ENCODE measurements at regions not wholly inside any gene's neighbourhood (a gene's known extent, or its start where the extent isn't known, plus 50 kb on each side); places are given as distances from the start of the nearest gene placed in this dataset.
"Not testable (repeated sequence)": the region's sequence is repeated elsewhere in the genome, so short reads cannot be mapped to it uniquely, and the experiment has no call there.

DNA sequence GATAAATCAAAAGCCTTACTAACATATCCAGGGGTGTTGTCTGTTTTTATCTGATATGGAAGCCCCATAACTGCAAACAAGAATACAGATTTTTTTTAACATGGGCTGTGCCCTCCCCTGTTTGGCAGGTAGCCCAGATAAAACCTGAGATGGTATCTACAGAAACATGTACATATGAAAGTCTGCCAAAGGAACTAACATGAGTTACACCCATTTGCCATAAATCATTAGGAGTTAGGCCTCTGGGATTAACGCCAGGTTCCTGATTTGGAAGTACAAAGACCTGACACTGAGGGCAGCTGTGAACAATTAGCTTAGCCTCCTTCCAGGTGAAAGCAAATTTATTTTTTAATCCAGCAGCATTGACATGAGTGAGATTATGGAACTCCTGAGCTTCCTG is 264.3 kb downstream of the TECRL start:
- H3K9ac ChIP-seq (ENCODE audit: low read depth, low read length), result no peak overlapping the region
- H3K27ac ChIP-seq (ENCODE audit: low read length), result no peak overlapping the region
- H3K4me3 ChIP-seq (ENCODE audit: low read length), result no peak overlapping the region
- no peaks in the 10 kb centered on the region for H3K36me3 ChIP-seq (ENCODE audit: insufficient read depth, low read depth, low read length)
- H3K9me3 ChIP-seq (ENCODE audit: insufficient read depth, low read depth, low read length), result peaks cover 22% of the 10 kb centered on the region; the same call in 1 of the 2 replicates
- H3K4me1 ChIP-seq (ENCODE audit: insufficient read depth, low read length), result no peaks in the 10 kb centered on the region
- H3K27me3 ChIP-seq (ENCODE audit: insufficient read depth, low read length), result no peaks in the 10 kb centered on the region

DNA sequence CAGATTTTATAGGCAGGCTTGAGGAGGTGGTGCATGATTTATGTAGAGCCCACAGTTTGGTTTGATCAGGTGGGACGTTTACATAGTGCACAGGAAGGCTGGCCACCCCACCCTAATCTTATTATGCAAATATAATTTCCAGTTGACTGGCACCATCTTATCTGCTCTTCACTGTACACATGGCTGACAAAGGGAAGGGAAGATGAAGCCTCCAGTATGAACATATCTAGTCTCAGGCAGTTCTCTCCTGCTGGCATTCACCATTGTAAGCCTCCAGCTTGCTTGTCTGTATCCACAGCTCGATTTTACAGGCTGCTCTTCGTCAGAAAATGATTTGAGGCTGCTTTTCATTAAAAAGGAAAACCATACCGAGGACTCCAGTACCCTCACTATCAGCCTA is 278.3 kb downstream of the TECRL start:
- Histone ChIP-seq H3K4me3 (ENCODE audit: low read length) (no peak overlapping the region), H3K9ac (ENCODE audit: low read depth, low read length) (no peak overlapping the region), H3K4me1 (ENCODE audit: insufficient read depth, low read length) (no peaks in the 10 kb centered on the region), H3K9me3 (ENCODE audit: insufficient read depth, low read depth, low read length) (no peaks in the 10 kb centered on the region), H3K36me3 (ENCODE audit: insufficient read depth, low read depth, low read length) (no peaks in the 10 kb centered on the region), H3K27ac (ENCODE audit: low read length) (no peak overlapping the region), H3K27me3 (ENCODE audit: insufficient read depth, low read length) (no peaks in the 10 kb centered on the region)

DNA sequence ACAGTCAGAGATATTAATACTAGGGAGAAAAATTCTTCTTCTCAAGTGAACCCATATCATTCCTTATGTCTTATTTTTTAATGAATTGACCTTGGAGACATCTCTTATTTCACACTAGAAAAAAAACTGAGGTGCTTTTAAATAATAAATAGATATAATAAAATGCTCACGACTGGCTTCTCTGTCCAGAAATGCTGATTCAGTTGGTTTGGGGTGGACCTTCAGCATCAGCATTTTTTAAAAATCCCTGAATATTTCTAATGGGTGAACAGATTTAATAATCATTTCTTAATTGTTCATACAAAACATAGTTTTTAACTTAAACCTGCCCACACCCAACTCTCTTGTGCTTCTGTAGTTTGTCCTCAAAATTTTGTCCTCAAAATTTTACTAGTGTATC is 283.9 kb downstream of the TECRL start:
- Histone ChIP-seq H3K4me3 (ENCODE audit: low read length) (no peak overlapping the region), H3K27ac (ENCODE audit: low read length) (no peak overlapping the region), H3K27me3 (ENCODE audit: insufficient read depth, low read length) (no peaks in the 10 kb centered on the region), H3K36me3 (ENCODE audit: insufficient read depth, low read depth, low read length) (no peaks in the 10 kb centered on the region), H3K4me1 (ENCODE audit: insufficient read depth, low read length) (no peaks in the 10 kb centered on the region), H3K9ac (ENCODE audit: low read depth, low read length) (no peak overlapping the region), H3K9me3 (ENCODE audit: insufficient read depth, low read depth, low read length) (no peaks in the 10 kb centered on the region; the same call in 1 of the 2 replicates)

DNA sequence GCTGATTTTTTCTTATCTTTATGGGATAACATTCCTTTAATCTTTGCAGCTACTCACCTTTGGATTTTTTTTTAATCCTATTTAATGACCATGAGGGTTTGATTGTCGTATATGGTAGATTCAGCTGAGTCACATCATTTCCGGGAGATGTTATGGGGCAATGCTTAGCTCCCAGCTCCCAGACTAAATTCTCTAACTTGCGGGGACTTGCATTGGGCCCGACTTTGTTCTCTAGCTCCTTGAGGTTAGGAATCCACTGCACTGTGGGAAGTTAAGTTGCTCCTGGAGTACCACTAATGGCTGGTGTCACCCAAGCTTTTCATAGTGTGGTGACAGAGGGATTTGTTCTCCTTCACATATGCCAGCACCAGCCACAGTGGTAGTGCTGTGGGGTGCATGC is 287.4 kb downstream of the TECRL start:
- no peak overlapping the region for H3K9ac ChIP-seq (ENCODE audit: low read depth, low read length)
- no peaks in the 10 kb centered on the region for H3K27me3 ChIP-seq (ENCODE audit: insufficient read depth, low read length)
- H3K36me3 ChIP-seq (ENCODE audit: insufficient read depth, low read depth, low read length), result no peaks in the 10 kb centered on the region
- no peak overlapping the region for H3K4me3 ChIP-seq (ENCODE audit: low read length)
- H3K27ac ChIP-seq (ENCODE audit: low read length), result no peak overlapping the region
- no peaks in the 10 kb centered on the region for H3K4me1 ChIP-seq (ENCODE audit: insufficient read depth, low read length)
- no peaks in the 10 kb centered on the region; the same call in 1 of the 2 replicates for H3K9me3 ChIP-seq (ENCODE audit: insufficient read depth, low read depth, low read length)

DNA sequence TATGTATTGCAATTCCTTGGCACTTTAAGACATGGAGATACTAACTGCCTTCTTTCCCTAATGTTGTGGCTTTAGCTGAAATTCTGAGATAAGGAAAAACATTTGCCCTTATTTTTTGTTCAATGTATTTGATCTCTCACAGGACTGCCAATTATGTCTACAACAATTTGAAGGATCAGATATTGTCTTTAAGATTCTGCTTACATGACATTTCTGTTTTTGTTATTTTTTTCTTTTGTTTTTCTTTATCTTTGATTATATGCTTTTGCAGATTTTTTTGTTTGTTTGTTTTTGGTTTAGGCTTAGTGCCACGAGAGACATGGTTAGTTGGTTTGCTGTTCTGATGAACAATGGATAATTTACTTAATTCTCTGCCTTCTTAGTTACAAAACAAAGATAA is 303.3 kb downstream of the TECRL start:
- H3K9me3 ChIP-seq (ENCODE audit: insufficient read depth, low read depth, low read length), result no peaks in the 10 kb centered on the region
- no peak overlapping the region for H3K9ac ChIP-seq (ENCODE audit: low read depth, low read length)
- H3K27ac ChIP-seq (ENCODE audit: low read length), result no peak overlapping the region
- H3K27me3 ChIP-seq (ENCODE audit: insufficient read depth, low read length), result no peaks in the 10 kb centered on the region
- H3K4me1 ChIP-seq (ENCODE audit: insufficient read depth, low read length), result no peaks in the 10 kb centered on the region
- H3K36me3 ChIP-seq (ENCODE audit: insufficient read depth, low read depth, low read length), result no peaks in the 10 kb centered on the region
- no peak overlapping the region for H3K4me3 ChIP-seq (ENCODE audit: low read length)

DNA sequence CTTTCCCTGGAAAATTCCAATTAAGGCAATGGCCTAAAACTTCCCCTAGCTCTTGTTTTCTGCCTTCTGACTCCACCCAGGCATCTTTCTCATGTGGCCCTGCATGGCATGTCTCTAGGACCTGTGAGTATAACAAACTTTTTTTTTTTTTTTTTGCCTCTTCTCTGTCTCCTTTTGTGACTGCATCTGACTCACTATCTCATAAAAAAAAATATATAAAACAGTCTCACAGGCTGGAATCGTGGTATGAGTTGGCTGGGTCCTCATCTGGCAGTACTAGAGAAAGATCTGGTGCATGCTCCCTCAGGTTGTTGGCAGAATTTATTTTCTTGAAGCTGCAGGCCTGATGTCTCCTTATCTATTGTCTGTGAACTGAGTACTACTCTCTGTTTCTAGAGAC is 313.9 kb downstream of the TECRL start:
- Histone ChIP-seq H3K36me3 (ENCODE audit: insufficient read depth, low read depth, low read length) (no peaks in the 10 kb centered on the region), H3K27ac (ENCODE audit: low read length) (no peak overlapping the region), H3K9me3 (ENCODE audit: insufficient read depth, low read depth, low read length) (no peaks in the 10 kb centered on the region), H3K27me3 (ENCODE audit: insufficient read depth, low read length) (no peaks in the 10 kb centered on the region), H3K9ac (ENCODE audit: low read depth, low read length) (no peak overlapping the region), H3K4me3 (ENCODE audit: low read length) (no peak overlapping the region), H3K4me1 (ENCODE audit: insufficient read depth, low read length) (no peaks in the 10 kb centered on the region)

DNA sequence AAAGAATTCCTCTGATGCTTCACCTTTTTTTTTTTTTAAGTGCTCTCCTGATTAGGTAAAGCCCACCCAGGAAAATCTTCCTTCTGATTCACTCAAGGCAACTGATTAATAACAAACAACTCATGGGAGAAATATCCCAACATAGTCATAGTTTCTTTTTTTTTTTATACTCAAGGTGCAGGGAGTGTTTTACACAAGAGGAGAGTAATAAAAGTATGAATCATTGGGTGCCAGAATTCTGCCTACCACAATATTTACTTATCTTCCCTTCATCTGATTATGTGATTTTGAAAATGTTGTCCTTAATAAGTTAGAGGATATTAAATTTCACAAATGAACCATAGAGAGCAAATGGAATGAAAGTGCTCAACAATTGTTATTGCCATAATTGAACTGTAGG is 329.9 kb downstream of the TECRL start:
- H3K27ac ChIP-seq (ENCODE audit: low read length), result no peak overlapping the region
- no peak overlapping the region for H3K4me3 ChIP-seq (ENCODE audit: low read length)
- H3K27me3 ChIP-seq (ENCODE audit: insufficient read depth, low read length), result no peaks in the 10 kb centered on the region
- no peaks in the 10 kb centered on the region for H3K4me1 ChIP-seq (ENCODE audit: insufficient read depth, low read length)
- H3K9ac ChIP-seq (ENCODE audit: low read depth, low read length), result no peak overlapping the region
- H3K9me3 ChIP-seq (ENCODE audit: insufficient read depth, low read depth, low read length), result no peaks in the 10 kb centered on the region
- H3K36me3 ChIP-seq (ENCODE audit: insufficient read depth, low read depth, low read length), result no peaks in the 10 kb centered on the region

DNA sequence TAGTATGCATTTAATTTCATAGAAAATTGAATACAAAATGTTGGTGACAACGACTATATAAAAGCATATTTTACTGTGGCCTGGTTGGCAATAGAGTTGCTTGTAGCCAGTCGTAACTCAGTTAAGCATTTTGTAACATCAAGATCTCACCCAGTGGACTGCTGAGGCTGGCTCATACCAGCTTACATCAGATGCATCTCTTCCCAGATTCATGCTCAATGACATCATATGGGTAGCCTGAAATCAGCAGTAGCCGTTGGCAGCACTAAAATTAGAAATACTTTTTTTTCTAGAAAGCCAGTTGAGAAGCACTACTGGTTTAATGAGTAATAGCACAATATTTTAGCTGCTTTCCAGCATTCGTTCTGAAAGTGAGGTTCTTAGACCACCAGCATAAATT is 341.2 kb downstream of the TECRL start:
- no peaks in the 10 kb centered on the region for H3K9me3 ChIP-seq (ENCODE audit: insufficient read depth, low read depth, low read length)
- no peaks in the 10 kb centered on the region for H3K4me1 ChIP-seq (ENCODE audit: insufficient read depth, low read length)
- no peak overlapping the region for H3K9ac ChIP-seq (ENCODE audit: low read depth, low read length)
- no peak overlapping the region for H3K4me3 ChIP-seq (ENCODE audit: low read length)
- no peaks in the 10 kb centered on the region for H3K27me3 ChIP-seq (ENCODE audit: insufficient read depth, low read length)
- H3K27ac ChIP-seq (ENCODE audit: low read length), result no peak overlapping the region
- no peaks in the 10 kb centered on the region for H3K36me3 ChIP-seq (ENCODE audit: insufficient read depth, low read depth, low read length)

DNA sequence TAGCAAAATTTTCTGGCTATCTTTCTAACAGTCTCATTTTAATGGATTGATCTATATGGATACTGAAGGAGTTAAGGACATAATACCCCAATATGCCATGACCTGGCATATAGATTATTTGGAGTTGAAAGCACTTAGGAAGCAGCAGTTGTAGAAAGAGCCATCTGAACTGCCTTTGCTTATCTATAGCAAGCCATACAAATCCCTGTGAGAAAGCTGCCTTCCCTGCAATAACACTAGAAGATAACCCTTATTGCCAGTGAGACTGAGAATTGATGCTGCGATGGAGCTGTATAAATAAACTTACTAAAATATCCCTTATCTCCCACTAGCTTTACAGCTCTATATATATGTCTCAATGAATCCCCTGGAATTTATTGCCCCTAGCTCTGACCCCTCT is 346.3 kb downstream of the TECRL start:
- Histone ChIP-seq H3K27me3 (ENCODE audit: insufficient read depth, low read length) (no peaks in the 10 kb centered on the region), H3K9me3 (ENCODE audit: insufficient read depth, low read depth, low read length) (no peaks in the 10 kb centered on the region), H3K27ac (ENCODE audit: low read length) (no peak overlapping the region), H3K4me3 (ENCODE audit: low read length) (no peak overlapping the region), H3K9ac (ENCODE audit: low read depth, low read length) (no peak overlapping the region), H3K4me1 (ENCODE audit: insufficient read depth, low read length) (no peaks in the 10 kb centered on the region), H3K36me3 (ENCODE audit: insufficient read depth, low read depth, low read length) (no peaks in the 10 kb centered on the region)

DNA sequence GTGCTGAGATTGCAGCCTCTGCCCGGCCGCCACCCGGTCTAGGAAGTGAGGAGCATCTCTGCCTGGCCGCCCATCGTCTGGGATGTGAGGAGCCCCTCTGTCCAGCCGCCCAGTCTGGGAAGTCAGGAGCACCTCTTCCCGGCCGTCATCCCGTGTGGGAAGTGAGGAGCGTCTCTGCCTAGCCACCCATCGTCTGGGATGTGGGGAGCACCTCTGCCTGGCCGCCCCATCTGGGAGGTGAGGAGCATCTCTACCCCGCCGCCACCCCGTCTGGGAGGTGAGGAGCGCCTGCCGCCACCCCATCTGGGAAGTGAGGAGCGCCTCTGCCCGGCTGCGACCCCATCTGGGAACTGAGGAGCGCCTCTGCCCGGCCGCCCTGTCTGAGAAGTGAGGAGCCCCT is 372.2 kb downstream of the TECRL start:
- not testable (repeated sequence) for H3K9ac ChIP-seq (ENCODE audit: low read depth, low read length); H3K36me3 ChIP-seq (ENCODE audit: insufficient read depth, low read depth, low read length); H3K27me3 ChIP-seq (ENCODE audit: insufficient read depth, low read length); H3K4me3 ChIP-seq (ENCODE audit: low read length); H3K9me3 ChIP-seq (ENCODE audit: insufficient read depth, low read depth, low read length); H3K27ac ChIP-seq (ENCODE audit: low read length); H3K4me1 ChIP-seq (ENCODE audit: insufficient read depth, low read length)

DNA sequence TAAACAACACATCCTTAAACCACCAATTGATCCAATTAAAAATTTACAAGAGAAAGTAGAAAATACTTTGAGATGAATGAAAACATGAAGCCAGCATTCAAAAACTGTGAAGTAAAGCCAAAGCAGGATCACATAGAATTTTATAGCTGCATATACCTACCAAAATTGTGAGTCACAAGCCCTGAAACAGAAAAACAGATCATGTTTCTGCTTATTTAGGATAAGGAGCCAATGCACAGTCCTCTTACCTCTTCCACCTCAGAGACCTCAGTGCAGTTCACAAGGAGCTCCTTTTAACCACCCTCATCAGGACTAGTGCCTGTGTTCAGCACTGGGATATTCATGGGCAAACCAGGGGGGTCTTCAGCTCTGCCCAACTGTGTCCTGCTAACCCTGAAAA is 386.7 kb downstream of the TECRL start:
- no peaks in the 10 kb centered on the region for H3K36me3 ChIP-seq (ENCODE audit: insufficient read depth, low read depth, low read length)
- H3K9ac ChIP-seq (ENCODE audit: low read depth, low read length), result no peak overlapping the region
- H3K9me3 ChIP-seq (ENCODE audit: insufficient read depth, low read depth, low read length), result peaks cover 11% of the 10 kb centered on the region; the same call in 1 of the 2 replicates
- H3K27me3 ChIP-seq (ENCODE audit: insufficient read depth, low read length), result no peaks in the 10 kb centered on the region
- H3K4me1 ChIP-seq (ENCODE audit: insufficient read depth, low read length), result no peaks in the 10 kb centered on the region
- H3K27ac ChIP-seq (ENCODE audit: low read length), result no peak overlapping the region
- H3K4me3 ChIP-seq (ENCODE audit: low read length), result no peak overlapping the region

DNA sequence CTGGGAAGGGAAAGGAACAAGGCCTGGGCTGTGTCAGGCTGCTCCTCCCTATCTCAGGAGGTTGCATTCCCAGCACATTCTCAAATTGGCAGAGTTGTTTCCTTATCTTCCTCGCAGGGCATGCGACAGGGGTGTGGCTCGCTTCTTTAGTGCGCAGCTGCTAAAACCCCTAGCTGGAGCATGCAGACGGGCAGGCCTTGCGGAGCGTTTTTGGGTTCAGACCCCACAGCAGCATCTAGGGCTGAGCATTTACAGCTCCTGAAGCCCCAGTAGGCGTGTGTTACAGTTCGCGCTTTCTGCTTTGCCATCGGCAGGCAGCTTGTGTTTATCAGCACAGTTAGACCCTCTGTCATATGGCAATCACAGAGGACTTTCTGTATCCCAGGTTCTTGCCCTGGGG is 392.4 kb downstream of the TECRL start:
- H3K27ac ChIP-seq (ENCODE audit: low read length), result no peak overlapping the region
- no peaks in the 10 kb centered on the region for H3K36me3 ChIP-seq (ENCODE audit: insufficient read depth, low read depth, low read length)
- H3K4me1 ChIP-seq (ENCODE audit: insufficient read depth, low read length), result no peaks in the 10 kb centered on the region
- H3K27me3 ChIP-seq (ENCODE audit: insufficient read depth, low read length), result no peaks in the 10 kb centered on the region
- H3K9ac ChIP-seq (ENCODE audit: low read depth, low read length), result no peak overlapping the region
- no peak overlapping the region for H3K4me3 ChIP-seq (ENCODE audit: low read length)
- H3K9me3 ChIP-seq (ENCODE audit: insufficient read depth, low read depth, low read length), result peaks cover 2% of the 10 kb centered on the region; the same call in 1 of the 2 replicates

DNA sequence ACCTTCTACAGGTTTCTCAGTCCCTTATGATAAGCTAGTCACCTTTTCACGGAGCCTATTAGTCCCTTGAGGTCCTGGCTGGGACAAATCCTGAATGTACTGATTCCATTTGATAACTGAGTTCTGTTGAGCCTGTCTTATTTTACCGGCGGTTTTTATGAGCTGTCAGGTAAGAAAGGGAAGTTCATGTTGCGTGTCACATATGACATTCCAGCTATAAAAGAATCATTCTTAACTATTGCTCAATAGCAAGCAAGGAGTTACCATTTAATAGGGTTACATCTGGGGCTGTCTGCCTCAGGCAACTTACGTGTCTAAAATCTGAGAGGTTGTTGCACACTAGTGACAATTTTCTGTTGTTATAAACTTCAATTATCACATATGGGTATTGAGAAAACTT is 394.6 kb downstream of the TECRL start:
- no peak overlapping the region for H3K9ac ChIP-seq (ENCODE audit: low read depth, low read length)
- H3K4me3 ChIP-seq (ENCODE audit: low read length), result no peak overlapping the region
- H3K27ac ChIP-seq (ENCODE audit: low read length), result no peak overlapping the region
- no peaks in the 10 kb centered on the region for H3K36me3 ChIP-seq (ENCODE audit: insufficient read depth, low read depth, low read length)
- H3K4me1 ChIP-seq (ENCODE audit: insufficient read depth, low read length), result no peaks in the 10 kb centered on the region
- H3K9me3 ChIP-seq (ENCODE audit: insufficient read depth, low read depth, low read length), result no peaks in the 10 kb centered on the region
- H3K27me3 ChIP-seq (ENCODE audit: insufficient read depth, low read length), result no peaks in the 10 kb centered on the region

All from iPS-20b (cell line).